PC-3 (cell line): ENCODE measurements at regions not wholly inside any gene's neighbourhood (a gene's known extent, or its start where the extent isn't known, plus 50 kb on each side); places are given as distances from the start of the nearest gene placed in this dataset.

ENCODE experiments used
- EZH2 ChIP-seq: fragments of 300-600 bp; sonication (generic); IDR thresholded peaks from one replicate; pipeline ENCODE4 v1.6.1; 2017; ENCODE audit warnings: antibody characterized with exemption, mild to moderate bottlenecking, low read length; ENCODE audit not compliant: unreplicated experiment
- EZH2phosphoT487 ChIP-seq: fragments of 300-600 bp; sonication (generic); IDR thresholded peaks from 2 replicates; pipeline ENCODE4 v1.6.1; 2018; ENCODE audit warnings: mild to moderate bottlenecking, antibody characterized with exemption, low read length, borderline replicate concordance
- TF ChIP-seq, protein P1 (sequence below): fragments of 300-600 bp; sonication (generic); conservative IDR thresholded peaks from 2 replicates; pipeline ENCODE4 v1.5.1; 2017; ENCODE audit warnings: antibody characterized with exemption, low read depth, mild to moderate bottlenecking, low read length

DNA sequence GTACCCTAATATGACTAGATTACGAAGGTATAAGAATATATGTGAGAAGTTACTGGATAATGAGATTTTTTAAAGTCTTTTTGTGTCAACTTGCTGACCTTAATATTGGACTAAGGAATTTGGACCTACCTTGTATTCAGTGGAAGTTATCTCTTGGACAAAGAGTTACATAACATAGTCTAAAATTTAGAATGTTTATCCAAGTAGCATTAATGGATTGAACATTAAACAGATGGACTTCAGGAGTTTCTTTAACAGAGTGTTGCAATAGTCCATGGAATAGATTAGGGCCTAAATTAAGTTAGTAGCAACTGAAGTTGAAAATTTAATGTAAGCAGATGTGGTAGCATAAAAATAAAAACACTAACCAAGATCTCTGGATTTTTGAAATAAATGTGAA is 266.4 kb downstream of the PYDC2 start:
- TF ChIP-seq, protein P1, sequence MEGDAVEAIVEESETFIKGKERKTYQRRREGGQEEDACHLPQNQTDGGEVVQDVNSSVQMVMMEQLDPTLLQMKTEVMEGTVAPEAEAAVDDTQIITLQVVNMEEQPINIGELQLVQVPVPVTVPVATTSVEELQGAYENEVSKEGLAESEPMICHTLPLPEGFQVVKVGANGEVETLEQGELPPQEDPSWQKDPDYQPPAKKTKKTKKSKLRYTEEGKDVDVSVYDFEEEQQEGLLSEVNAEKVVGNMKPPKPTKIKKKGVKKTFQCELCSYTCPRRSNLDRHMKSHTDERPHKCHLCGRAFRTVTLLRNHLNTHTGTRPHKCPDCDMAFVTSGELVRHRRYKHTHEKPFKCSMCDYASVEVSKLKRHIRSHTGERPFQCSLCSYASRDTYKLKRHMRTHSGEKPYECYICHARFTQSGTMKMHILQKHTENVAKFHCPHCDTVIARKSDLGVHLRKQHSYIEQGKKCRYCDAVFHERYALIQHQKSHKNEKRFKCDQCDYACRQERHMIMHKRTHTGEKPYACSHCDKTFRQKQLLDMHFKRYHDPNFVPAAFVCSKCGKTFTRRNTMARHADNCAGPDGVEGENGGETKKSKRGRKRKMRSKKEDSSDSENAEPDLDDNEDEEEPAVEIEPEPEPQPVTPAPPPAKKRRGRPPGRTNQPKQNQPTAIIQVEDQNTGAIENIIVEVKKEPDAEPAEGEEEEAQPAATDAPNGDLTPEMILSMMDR, result no peak
- TF ChIP-seq EZH2phosphoT487 (no peak), EZH2 (no peak)
